ENCODE measurements at regions not wholly inside any gene's neighbourhood (a gene's known extent, or its start where the extent isn't known, plus 50 kb on each side); places are given as distances from the start of the nearest gene placed in this dataset.

GRCh38 chr2:145638675-145639074 is 1118.8 kb upstream of the ZEB2 start (continued):
- TF ChIP-seq ZNF488 (tag by site-specific recombination; IDR thresholded peaks at IDR 0.05) = no peak
- no peak for TF ChIP-seq ZNF624 (tag by site-specific recombination; IDR thresholded peaks at IDR 0.05)
- TF ChIP-seq, protein P1, sequence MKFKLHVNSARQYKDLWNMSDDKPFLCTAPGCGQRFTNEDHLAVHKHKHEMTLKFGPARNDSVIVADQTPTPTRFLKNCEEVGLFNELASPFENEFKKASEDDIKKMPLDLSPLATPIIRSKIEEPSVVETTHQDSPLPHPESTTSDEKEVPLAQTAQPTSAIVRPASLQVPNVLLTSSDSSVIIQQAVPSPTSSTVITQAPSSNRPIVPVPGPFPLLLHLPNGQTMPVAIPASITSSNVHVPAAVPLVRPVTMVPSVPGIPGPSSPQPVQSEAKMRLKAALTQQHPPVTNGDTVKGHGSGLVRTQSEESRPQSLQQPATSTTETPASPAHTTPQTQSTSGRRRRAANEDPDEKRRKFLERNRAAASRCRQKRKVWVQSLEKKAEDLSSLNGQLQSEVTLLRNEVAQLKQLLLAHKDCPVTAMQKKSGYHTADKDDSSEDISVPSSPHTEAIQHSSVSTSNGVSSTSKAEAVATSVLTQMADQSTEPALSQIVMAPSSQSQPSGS (tag by site-specific recombination; IDR thresholded peaks at IDR 0.05; ENCODE audit: low read depth) = no peak
- no peak for TF ChIP-seq ZNF843 (tag by site-specific recombination; IDR thresholded peaks at IDR 0.05)
- TF ChIP-seq, protein P2, sequence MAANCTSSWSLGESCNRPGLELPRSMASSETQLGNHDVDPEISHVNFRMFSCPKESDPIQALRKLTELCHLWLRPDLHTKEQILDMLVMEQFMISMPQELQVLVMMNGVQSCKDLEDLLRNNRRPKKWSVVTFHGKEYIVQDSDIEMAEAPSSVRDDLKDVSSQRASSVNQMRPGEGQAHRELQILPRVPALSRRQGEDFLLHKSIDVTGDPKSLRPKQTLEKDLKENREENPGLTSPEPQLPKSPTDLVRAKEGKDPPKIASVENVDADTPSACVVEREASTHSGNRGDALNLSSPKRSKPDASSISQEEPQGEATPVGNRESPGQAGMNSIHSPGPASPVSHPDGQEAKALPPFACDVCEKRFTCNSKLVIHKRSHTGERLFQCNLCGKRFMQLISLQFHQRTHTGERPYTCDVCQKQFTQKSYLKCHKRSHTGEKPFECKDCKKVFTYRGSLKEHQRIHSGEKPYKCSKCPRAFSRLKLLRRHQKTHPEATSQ (tag by site-specific recombination; IDR thresholded peaks at IDR 0.05) = no peak
- TF ChIP-seq, protein P3, sequence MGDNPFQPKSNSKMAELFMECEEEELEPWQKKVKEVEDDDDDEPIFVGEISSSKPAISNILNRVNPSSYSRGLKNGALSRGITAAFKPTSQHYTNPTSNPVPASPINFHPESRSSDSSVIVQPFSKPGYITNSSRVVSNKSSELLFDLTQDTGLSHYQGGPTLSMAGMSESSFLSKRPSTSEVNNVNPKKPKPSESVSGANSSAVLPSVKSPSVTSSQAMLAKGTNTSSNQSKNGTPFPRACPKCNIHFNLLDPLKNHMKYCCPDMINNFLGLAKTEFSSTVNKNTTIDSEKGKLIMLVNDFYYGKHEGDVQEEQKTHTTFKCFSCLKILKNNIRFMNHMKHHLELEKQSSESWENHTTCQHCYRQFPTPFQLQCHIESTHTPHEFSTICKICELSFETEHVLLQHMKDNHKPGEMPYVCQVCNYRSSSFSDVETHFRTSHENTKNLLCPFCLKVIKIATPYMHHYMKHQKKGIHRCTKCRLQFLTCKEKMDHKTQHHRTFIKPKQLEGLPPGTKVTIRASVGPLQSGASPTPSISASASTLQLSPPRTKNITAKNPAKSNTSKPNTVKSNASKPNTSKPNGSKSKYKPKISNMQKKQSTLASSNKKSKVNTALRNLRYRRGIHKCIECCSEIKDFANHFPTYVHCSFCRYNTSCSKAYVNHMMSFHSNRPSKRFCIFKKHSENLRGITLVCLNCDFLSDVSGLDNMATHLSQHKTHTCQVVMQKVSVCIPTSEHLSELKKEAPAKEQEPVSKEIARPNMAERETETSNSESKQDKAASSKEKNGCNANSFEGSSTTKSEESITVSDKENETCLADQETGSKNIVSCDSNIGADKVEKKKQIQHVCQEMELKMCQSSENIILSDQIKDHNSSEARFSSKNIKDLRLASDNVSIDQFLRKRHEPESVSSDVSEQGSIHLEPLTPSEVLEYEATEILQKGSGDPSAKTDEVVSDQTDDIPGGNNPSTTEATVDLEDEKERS (tag by site-specific recombination; IDR thresholded peaks at IDR 0.05) = no peak
- no peak for TF ChIP-seq ZNF214 (tag by site-specific recombination; IDR thresholded peaks at IDR 0.05; ENCODE audit: borderline replicate concordance)
- TF ChIP-seq, protein P4, sequence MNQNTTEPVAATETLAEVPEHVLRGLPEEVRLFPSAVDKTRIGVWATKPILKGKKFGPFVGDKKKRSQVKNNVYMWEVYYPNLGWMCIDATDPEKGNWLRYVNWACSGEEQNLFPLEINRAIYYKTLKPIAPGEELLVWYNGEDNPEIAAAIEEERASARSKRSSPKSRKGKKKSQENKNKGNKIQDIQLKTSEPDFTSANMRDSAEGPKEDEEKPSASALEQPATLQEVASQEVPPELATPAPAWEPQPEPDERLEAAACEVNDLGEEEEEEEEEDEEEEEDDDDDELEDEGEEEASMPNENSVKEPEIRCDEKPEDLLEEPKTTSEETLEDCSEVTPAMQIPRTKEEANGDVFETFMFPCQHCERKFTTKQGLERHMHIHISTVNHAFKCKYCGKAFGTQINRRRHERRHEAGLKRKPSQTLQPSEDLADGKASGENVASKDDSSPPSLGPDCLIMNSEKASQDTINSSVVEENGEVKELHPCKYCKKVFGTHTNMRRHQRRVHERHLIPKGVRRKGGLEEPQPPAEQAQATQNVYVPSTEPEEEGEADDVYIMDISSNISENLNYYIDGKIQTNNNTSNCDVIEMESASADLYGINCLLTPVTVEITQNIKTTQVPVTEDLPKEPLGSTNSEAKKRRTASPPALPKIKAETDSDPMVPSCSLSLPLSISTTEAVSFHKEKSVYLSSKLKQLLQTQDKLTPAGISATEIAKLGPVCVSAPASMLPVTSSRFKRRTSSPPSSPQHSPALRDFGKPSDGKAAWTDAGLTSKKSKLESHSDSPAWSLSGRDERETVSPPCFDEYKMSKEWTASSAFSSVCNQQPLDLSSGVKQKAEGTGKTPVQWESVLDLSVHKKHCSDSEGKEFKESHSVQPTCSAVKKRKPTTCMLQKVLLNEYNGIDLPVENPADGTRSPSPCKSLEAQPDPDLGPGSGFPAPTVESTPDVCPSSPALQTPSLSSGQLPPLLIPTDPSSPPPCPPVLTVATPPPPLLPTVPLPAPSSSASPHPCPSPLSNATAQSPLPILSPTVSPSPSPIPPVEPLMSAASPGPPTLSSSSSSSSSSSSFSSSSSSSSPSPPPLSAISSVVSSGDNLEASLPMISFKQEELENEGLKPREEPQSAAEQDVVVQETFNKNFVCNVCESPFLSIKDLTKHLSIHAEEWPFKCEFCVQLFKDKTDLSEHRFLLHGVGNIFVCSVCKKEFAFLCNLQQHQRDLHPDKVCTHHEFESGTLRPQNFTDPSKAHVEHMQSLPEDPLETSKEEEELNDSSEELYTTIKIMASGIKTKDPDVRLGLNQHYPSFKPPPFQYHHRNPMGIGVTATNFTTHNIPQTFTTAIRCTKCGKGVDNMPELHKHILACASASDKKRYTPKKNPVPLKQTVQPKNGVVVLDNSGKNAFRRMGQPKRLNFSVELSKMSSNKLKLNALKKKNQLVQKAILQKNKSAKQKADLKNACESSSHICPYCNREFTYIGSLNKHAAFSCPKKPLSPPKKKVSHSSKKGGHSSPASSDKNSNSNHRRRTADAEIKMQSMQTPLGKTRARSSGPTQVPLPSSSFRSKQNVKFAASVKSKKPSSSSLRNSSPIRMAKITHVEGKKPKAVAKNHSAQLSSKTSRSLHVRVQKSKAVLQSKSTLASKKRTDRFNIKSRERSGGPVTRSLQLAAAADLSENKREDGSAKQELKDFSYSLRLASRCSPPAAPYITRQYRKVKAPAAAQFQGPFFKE (tag by site-specific recombination; IDR thresholded peaks at IDR 0.05; ENCODE audit: borderline replicate concordance) = no peak
- no peak for TF ChIP-seq ZNF837 (tag by site-specific recombination; IDR thresholded peaks at IDR 0.05)
- no peak for TF ChIP-seq ZNF514 (tag by site-specific recombination; IDR thresholded peaks at IDR 0.05)
- no peak for TF ChIP-seq ZNF239 (tag by site-specific recombination; IDR thresholded peaks at IDR 0.05)
- TF ChIP-seq, protein P5, sequence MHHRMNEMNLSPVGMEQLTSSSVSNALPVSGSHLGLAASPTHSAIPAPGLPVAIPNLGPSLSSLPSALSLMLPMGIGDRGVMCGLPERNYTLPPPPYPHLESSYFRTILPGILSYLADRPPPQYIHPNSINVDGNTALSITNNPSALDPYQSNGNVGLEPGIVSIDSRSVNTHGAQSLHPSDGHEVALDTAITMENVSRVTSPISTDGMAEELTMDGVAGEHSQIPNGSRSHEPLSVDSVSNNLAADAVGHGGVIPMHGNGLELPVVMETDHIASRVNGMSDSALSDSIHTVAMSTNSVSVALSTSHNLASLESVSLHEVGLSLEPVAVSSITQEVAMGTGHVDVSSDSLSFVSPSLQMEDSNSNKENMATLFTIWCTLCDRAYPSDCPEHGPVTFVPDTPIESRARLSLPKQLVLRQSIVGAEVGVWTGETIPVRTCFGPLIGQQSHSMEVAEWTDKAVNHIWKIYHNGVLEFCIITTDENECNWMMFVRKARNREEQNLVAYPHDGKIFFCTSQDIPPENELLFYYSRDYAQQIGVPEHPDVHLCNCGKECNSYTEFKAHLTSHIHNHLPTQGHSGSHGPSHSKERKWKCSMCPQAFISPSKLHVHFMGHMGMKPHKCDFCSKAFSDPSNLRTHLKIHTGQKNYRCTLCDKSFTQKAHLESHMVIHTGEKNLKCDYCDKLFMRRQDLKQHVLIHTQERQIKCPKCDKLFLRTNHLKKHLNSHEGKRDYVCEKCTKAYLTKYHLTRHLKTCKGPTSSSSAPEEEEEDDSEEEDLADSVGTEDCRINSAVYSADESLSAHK (tag by site-specific recombination; IDR thresholded peaks at IDR 0.05) = no peak

All from HEK293 (cell line).